ENCODE measurements at regions not wholly inside any gene's neighbourhood (a gene's known extent, or its start where the extent isn't known, plus 50 kb on each side); places are given as distances from the start of the nearest gene placed in this dataset.

DNA sequence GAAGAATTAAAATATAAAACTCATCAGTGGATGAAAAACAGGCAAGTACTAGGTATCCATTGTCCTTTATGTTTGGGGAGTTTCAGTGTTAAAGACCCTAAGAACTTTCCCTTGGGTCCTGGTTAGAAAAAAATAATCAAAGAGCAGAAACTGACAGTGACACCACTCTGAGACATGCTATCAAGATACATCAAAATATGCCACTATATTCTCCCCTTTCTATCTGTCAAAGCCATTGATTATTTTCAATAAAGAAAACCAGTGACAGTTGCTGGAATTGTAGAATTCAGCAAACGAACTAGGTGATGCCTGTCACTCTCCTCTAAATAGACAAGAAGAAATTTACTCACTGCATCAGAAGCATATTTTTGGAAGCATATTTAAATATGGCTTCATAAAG, 496.7 kb upstream of the CFAP20DC start:
- DNase-seq (ENCODE audit: low read depth in 1 of 2, low spot score in 1 of 2), result no peak

GRCh38 chr3:59545374-59545773, 495.5 kb upstream of the CFAP20DC start:
- no peak for DNase-seq (ENCODE audit: low read depth in 1 of 2, low spot score in 1 of 2)

DNA sequence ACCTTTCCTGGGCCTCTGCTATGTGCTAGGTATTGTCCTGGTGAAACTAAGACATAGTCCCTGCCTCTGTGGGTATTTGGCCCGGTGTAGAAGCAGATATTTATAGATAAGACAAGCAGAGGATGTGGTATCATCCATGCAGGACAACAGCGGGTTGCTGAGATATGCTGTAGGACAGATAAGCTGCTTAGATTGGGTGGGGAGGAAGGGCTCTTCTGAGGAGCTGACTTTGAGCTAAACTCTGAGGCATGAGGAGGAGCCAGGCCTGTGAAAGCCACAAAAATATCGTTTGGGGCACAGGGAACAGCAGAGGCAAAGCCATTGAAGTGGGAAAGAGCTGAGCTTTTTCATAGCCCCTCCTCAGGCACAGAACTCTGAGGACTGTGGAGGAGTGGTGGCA, 492.5 kb upstream of the CFAP20DC start:
- DNase-seq (ENCODE audit: low read depth in 1 of 2, low spot score in 1 of 2), result no peak

DNA sequence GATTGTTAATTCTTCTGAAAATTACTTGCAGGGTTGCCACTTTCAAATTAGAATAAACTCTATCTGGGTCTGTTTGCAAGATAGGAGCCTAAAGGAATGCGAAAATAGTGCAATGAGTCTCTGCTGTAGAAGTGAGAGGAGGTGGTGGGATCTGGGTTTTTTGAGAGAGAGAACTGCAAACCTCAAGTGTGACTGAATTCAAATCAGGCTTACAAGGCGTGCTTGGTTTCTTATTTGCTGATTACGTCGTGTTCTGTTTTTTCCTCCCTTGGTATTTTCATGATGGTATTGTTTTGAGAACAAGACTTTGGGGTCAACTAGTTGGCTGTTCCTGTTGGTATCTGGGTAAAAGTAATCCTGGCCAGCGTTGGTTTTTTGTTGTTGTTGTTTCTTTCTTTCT, 490.9 kb upstream of the CFAP20DC start:
- no peak for DNase-seq (ENCODE audit: low read depth in 1 of 2, low spot score in 1 of 2)

- DNase-seq (ENCODE audit: low read depth in 1 of 2, low spot score in 1 of 2), result no peak
Observed at GRCh38 chr3:59540241-59540640, 490.4 kb upstream of the CFAP20DC start.

- no peak for DNase-seq (ENCODE audit: low read depth in 1 of 2, low spot score in 1 of 2)
Observed at GRCh38 chr3:59538753-59539432, 489.1 kb upstream of the CFAP20DC start.

- DNase-seq (ENCODE audit: low read depth in 1 of 2, low spot score in 1 of 2), result no peak
Observed at GRCh38 chr3:59535791-59536221, 486.0 kb upstream of the CFAP20DC start.

DNA sequence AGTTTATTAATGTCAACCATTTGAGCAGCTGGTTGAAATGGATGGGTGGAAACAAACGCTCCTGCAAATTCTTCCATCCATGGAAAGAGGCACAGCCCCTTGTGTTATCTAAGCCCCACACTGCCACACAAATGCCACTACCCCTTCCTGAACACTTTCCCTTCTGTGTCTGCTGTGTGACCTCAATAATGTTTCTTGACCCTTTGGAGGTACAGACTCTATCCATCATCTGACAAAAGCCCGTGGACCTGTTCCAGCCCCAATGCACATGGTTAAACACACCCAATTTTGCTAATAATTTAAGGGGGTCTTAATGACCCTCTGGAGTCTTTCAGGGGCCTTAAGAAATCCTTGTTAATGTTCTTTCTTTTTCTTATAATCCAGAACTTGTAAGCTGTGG, 482.2 kb upstream of the CFAP20DC start:
- DNase-seq (ENCODE audit: low read depth in 1 of 2, low spot score in 1 of 2), result no peak

- DNase-seq (ENCODE audit: low read depth in 1 of 2, low spot score in 1 of 2), result no peak
Observed at GRCh38 chr3:59531066-59531745, 481.4 kb upstream of the CFAP20DC start.

- DNase-seq (ENCODE audit: low read depth in 1 of 2, low spot score in 1 of 2), result no peak
Observed at GRCh38 chr3:59528251-59528650, 478.4 kb upstream of the CFAP20DC start.

- DNase-seq (ENCODE audit: low read depth in 1 of 2, low spot score in 1 of 2), result no peak
Observed at GRCh38 chr3:59527493-59527892, 477.7 kb upstream of the CFAP20DC start.

DNA sequence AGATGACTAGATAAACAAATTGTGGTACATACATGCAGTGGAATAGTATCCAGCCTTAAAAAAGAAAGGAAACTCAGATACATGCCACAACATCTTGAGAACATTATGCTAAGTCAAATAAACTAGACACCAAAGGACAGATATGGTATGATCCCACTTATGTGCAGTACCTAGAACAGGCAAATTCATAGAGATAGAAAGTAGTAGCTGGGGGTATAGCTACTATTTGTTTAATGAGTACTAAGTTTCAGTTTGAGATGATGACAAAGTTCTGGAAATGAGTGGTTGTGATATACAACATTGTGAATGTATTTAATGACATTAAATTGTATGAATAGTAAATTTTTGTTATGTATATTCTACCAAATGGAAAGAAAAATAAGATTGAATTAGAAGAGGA, 477.2 kb upstream of the CFAP20DC start:
- DNase-seq (ENCODE audit: low read depth in 1 of 2, low spot score in 1 of 2), result no peak

DNA sequence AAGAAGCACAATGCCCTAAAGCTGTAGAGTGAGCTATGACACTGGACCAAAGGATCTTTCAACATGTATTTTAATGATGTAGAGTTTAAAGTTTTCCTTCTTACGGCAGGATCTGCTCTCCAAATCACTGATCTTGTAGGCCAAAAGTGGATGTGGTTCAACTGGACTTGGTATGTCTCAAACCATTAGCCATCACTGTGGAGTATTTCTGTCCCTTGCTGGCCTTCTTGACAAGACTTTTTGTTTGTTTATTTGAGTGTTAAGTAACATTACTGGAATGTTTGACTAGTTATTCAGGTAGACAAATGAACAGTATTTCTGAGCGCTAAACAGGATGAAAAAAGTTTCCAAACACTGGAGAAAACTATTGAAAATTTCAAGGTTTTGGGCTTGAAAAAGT, 472.7 kb upstream of the CFAP20DC start:
- no peak for DNase-seq (ENCODE audit: low read depth in 1 of 2, low spot score in 1 of 2)

DNA sequence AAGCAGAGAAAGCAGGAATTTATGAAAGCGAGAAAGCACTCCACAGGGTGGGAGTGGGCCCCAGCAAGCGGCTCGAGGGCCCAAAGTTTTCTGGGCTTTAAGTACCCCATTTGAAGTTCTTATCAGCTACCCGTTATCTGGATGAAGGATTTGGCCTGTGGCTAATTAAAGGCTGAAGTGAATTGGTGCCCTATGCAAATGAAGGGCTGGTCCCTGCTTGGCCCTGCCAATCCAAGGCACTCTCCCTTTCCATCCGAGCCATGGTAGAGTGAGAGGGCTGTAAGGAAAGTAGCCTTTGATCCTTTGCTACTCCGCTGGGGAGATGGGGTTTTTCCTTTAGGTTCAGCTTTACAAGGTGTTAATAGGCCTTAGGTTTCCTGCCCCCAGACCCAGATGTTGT, 469.3 kb upstream of the CFAP20DC start:
- no peak for DNase-seq (ENCODE audit: low read depth in 1 of 2, low spot score in 1 of 2)

DNA sequence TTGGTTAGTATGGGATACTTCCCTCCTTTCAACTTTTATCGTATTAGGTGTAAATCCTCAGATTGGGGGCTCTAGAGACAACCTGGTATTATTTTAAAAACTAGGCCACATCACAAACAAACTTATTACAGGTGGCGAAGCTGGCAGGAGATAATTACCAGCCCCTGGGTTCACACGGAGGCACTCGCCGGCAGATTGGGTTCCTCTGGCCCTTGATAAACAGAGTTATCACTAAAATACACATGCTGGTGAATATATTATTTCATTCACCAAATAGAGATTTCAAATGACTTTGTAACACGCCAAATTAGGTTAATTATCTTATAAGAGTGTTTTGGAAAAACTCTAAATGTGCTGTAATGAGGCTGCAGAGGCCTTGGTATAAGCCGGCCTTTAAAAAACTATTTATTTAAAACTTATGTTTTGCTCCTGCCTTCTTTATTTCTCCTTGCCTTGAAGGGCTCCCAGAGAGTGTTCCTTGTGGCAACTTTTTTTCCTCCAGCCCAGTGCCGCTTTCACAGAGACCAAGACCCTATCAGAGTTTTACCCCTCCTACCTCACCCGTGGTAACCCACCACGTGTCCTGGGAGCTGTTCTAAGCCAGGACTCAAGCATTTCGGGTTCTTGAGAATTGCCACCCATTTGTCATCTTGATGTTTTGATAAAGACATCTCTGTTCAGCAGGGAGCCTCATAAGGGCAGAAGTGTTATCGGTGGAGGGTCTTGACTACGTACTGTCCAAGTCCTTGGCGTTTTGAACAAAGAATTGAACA, 468.6 kb upstream of the CFAP20DC start:
- DNase-seq (ENCODE audit: low read depth in 1 of 2, low spot score in 1 of 2), result no peak

GRCh38 chr3:59517388-59517787, 467.6 kb upstream of the CFAP20DC start:
- DNase-seq (ENCODE audit: low read depth in 1 of 2, low spot score in 1 of 2), result no peak

- no peak for DNase-seq (ENCODE audit: low read depth in 1 of 2, low spot score in 1 of 2)
Observed at GRCh38 chr3:59515966-59516365, 466.1 kb upstream of the CFAP20DC start.

- no peak for DNase-seq (ENCODE audit: low read depth in 1 of 2, low spot score in 1 of 2)
Observed at GRCh38 chr3:59514865-59515482, 465.1 kb upstream of the CFAP20DC start.

DNA sequence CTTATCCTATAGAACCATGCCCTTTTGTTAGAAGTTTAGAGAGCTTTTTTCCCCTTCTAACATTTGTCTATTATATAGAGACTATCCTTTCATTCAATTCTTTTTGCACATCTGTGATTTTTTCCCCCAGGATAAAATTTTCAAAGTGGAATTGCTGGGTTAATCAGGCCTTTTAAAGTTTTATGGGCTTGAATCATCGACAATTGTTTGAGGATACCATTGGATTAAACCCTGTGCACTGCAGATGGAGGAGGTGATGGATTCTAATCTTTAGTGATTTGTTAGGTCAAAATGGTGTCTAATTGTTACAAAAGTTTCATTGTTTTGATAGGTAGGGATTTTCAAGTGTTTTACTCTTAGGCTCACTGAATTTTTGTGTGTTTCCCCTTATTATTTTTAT, 463.7 kb upstream of the CFAP20DC start:
- DNase-seq (ENCODE audit: low read depth in 1 of 2, low spot score in 1 of 2), result no peak

DNA sequence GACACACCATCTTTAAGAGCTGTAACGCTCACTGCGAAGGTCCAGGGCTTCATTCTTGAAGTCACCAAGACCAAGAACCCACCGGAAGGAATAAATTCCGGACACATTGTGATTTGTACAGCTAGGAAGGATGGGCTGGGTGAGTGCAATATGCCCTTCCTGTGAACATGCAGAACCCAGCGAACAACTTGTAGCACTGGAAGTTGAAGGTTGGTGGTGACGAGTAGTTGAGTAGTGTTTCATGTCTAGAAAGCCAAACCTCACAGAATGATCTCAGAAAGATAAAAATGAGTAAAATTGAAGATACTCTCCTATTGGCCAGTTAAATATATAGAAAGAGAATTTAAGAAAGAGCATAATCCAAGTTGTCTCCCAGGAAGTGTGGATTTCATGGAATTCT, 462.2 kb upstream of the CFAP20DC start:
- DNase-seq (ENCODE audit: low read depth in 1 of 2, low spot score in 1 of 2), result no peak

DNA sequence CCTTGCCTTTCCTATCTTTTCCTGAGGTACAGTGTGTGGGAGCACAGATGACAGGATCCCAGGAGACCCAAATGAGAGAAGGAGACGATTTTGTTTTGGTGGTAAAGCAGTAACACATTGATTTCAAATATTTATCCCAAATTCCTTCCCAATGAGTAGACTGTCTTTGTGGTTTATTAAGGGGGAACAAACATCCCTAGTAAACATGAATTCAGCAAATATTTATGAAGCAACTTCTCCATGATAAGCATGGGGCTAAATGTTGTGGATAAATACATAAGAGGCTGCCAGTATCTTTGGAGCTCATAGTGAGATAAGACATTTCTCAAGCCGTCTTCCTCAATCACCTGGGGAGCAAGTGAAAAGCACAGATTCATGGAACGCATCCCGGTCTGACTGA, 460.8 kb upstream of the CFAP20DC start:
- DNase-seq (ENCODE audit: low read depth in 1 of 2, low spot score in 1 of 2), result no peak

DNA sequence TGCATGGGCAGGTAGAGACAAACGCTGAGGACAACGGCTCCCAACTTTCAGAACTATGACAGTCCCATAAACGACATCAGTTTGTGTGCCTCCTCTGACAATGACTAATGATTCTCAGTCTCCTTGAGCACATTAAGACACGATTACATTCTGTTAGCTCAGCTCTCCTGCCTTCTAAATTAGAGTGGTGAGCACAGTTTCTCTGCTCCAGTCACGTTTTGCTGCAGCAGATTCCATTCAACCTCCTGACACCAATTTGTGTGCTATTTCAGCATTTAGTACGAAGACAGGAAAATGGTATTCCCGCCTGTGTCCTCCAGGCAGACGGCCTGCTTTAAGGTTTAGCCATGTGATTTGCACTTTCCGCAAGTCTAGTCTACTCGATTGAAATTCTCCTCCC, 458.4 kb upstream of the CFAP20DC start:
- DNase-seq (ENCODE audit: low read depth in 1 of 2, low spot score in 1 of 2), result no peak
